ENCODE measurements at regions not wholly inside any gene's neighbourhood (a gene's known extent, or its start where the extent isn't known, plus 50 kb on each side); places are given as distances from the start of the nearest gene placed in this dataset.
"Not testable (repeated sequence)": the region's sequence is repeated elsewhere in the genome, so short reads cannot be mapped to it uniquely, and the experiment has no call there.

DNA sequence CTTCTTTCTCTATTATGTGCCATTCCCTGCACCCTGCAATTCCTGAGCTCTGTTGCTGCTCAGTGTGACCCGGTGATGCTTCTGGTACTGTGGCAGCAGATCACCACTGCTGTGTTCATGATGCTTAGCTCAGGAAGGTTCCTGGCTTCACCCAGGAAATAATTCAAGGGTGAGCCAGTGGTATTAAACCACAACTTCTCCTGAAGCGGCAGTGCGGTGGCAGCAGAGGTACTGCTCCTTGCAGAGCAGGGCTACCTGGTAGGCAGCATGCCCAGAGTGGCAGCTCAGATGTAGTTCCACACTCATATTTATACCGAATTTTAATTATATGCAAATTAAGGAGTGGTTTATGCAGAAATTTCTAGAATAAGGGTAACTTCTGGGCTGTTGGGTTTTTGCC, 213.8 kb upstream of the ZNF608 start:
- peaks cover 0 to 8% (median 2%) of the 10 kb centered on the region in 11 donors for H3K9me3 Mint-ChIP-seq
- POLR2A ChIA-PET: no interaction called here
- no peaks in the 10 kb centered on the region for H3K36me3 Mint-ChIP-seq

DNA sequence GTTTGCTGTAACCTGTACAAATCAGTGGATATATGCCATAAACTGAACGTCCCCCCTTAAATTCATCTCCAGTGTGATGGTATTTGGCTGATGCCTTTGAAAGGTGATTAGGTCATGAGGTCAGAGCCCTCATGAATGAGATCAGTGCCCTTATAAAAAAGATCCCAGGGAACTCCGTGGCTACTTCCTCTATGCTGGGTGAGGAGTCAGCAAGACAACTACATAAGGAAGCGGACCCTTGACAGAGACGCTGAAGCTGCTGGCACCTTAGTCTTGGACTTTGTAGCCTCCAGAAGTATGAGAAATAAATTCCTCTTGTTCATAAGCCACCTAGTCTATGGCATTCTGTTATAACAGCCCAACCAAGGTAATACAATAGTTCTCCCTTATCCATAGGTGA, 215.1 kb upstream of the ZNF608 start:
- ChIA-PET CTCF (no interaction called here), POLR2A (no interaction called here)
- H3K4me3 Mint-ChIP-seq: no peak overlapping the region
- H3K27me3 ChIP-seq (ENCODE audit: control insufficient read depth in 2 of 2, insufficient read depth in 2 of 2, low read length in 2 of 2): no peaks in the 10 kb centered on the region
- H3K27ac Mint-ChIP-seq: no peak overlapping the region
- H3K27me3 Mint-ChIP-seq: no peaks in the 10 kb centered on the region
- no peaks in the 10 kb centered on the region for H3K4me1 Mint-ChIP-seq
- no peaks in the 10 kb centered on the region for H3K9me3 ChIP-seq (ENCODE audit: control insufficient read depth in 2 of 3, low read length in 3 of 3)
- no peaks in the 10 kb centered on the region for H3K36me3 ChIP-seq (ENCODE audit: control insufficient read depth in 2 of 3, insufficient read depth in 3 of 3, low read length in 3 of 3)
- intact Hi-C loops (cut with micrococcal nuclease): no loop called here
- no peaks in the 10 kb centered on the region for H3K36me3 Mint-ChIP-seq
- no peak overlapping the region for H3K27ac ChIP-seq (ENCODE audit: low read depth, low read length)
- H3K4me1 ChIP-seq (ENCODE audit: control insufficient read depth in 2 of 2, insufficient read depth in 2 of 2, low read length in 2 of 2): no peaks in the 10 kb centered on the region
- no peak overlapping the region for H3K4me3 ChIP-seq (ENCODE audit: low read length)
- DNase-seq (no peak), ATAC-seq (no peak)
- H3K9me3 Mint-ChIP-seq: peaks cover 0 to 8% (median 2%) of the 10 kb centered on the region in 11 donors

More for the DNA sequence above, 213.8 kb upstream of the ZNF608 start:
- no peak overlapping the region for H3K4me3 ChIP-seq (ENCODE audit: low read length)
- H3K9me3 ChIP-seq (ENCODE audit: control insufficient read depth in 2 of 3, low read length in 3 of 3): no peaks in the 10 kb centered on the region
- CTCF ChIA-PET: no interaction called here
- no peaks in the 10 kb centered on the region for H3K4me1 ChIP-seq (ENCODE audit: control insufficient read depth in 2 of 2, insufficient read depth in 2 of 2, low read length in 2 of 2)
- ATAC-seq: no peak
- intact Hi-C loops (cut with micrococcal nuclease): no loop called here
- no peak overlapping the region for H3K27ac ChIP-seq (ENCODE audit: low read depth, low read length)
- no peaks in the 10 kb centered on the region for H3K27me3 ChIP-seq (ENCODE audit: control insufficient read depth in 2 of 2, insufficient read depth in 2 of 2, low read length in 2 of 2)
- Mint-ChIP-seq H3K4me3 (no peak overlapping the region), H3K4me1 (peaks cover 0 to 4% (median 0%) of the 10 kb centered on the region in 7 donors), H3K27me3 (no peaks in the 10 kb centered on the region), H3K27ac (no peak overlapping the region)
- H3K36me3 ChIP-seq (ENCODE audit: control insufficient read depth in 2 of 3, insufficient read depth in 3 of 3, low read length in 3 of 3): no peaks in the 10 kb centered on the region
- no peak for DNase-seq

DNA sequence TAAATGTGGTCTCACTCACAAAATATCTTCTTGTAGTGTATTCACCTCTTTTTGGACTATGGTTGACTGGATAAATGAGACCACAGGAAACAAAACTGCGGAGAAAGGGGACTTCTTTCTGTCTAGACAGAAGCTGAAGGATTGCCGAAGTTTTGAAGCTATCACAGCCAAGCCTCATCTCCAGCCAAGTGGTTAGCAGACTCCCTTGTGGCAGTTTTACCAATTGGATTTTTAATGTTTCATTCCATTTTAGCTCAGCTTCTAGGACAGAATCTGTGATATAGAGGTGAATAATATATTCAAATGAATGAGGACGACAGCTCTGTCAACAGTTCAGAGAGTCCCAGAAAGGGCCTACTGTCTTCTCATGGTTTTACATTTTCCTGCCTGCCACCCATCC, 215.7 kb upstream of the ZNF608 start:
- H3K4me3 ChIP-seq (ENCODE audit: low read length): no peak overlapping the region
- Mint-ChIP-seq H3K9me3 (peaks cover 0 to 7% (median 2%) of the 10 kb centered on the region in 11 donors), H3K27me3 (no peaks in the 10 kb centered on the region), H3K4me3 (no peak overlapping the region), H3K36me3 (no peaks in the 10 kb centered on the region), H3K4me1 (no peaks in the 10 kb centered on the region), H3K27ac (no peak overlapping the region)
- no peaks in the 10 kb centered on the region for H3K27me3 ChIP-seq (ENCODE audit: control insufficient read depth in 2 of 2, insufficient read depth in 2 of 2, low read length in 2 of 2)
- H3K36me3 ChIP-seq (ENCODE audit: control insufficient read depth in 2 of 3, insufficient read depth in 3 of 3, low read length in 3 of 3): no peaks in the 10 kb centered on the region
- POLR2A ChIA-PET: no interaction called here
- no peaks in the 10 kb centered on the region for H3K4me1 ChIP-seq (ENCODE audit: control insufficient read depth in 2 of 2, insufficient read depth in 2 of 2, low read length in 2 of 2)
- no peak overlapping the region for H3K27ac ChIP-seq (ENCODE audit: low read depth, low read length)
- CTCF ChIA-PET: no interaction called here
- H3K9me3 ChIP-seq (ENCODE audit: control insufficient read depth in 2 of 3, low read length in 3 of 3): no peaks in the 10 kb centered on the region
- no peak for DNase-seq
- no peak for ATAC-seq
- intact Hi-C loops (cut with micrococcal nuclease): no loop called here

DNA sequence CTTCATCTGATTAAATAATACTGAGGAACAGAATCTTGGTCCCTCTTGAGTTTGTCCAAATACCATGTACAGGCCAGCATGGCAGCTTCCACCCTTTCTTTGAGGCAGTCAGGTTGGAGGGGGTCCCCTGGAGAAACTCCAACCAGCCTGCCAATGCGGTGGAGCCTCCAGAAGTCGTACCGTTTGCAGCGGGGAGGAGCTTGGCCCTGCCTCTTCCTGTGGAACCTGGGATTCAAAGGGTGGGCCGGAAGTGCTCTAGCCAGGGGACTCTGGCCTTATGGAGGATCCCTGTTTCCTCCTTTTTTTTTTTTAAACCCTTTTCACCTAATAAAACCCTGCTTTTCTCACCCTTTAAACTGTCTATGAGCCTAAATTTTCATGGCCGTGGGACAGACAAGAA, 216.3 kb upstream of the ZNF608 start:
- Histone ChIP-seq H3K4me1 (ENCODE audit: control insufficient read depth in 2 of 2, insufficient read depth in 2 of 2, low read length in 2 of 2) (no peaks in the 10 kb centered on the region), H3K4me3 (ENCODE audit: low read length) (no peak overlapping the region), H3K36me3 (ENCODE audit: control insufficient read depth in 2 of 3, insufficient read depth in 3 of 3, low read length in 3 of 3) (no peaks in the 10 kb centered on the region), H3K9me3 (ENCODE audit: control insufficient read depth in 2 of 3, low read length in 3 of 3) (no peaks in the 10 kb centered on the region), H3K27me3 (ENCODE audit: control insufficient read depth in 2 of 2, insufficient read depth in 2 of 2, low read length in 2 of 2) (no peaks in the 10 kb centered on the region), H3K27ac (ENCODE audit: low read depth, low read length) (no peak overlapping the region)
- ChIA-PET CTCF (no interaction called here), POLR2A (no interaction called here)
- intact Hi-C loops (cut with micrococcal nuclease): no loop called here
- no peaks in the 10 kb centered on the region for H3K36me3 Mint-ChIP-seq
- DNase-seq: no peak
- no peak for ATAC-seq
- H3K9me3 Mint-ChIP-seq: peaks cover 0 to 7% (median 2%) of the 10 kb centered on the region in 11 donors
- H3K4me3 Mint-ChIP-seq: no peak overlapping the region
- H3K27ac Mint-ChIP-seq: no peak overlapping the region
- no peaks in the 10 kb centered on the region for H3K4me1 Mint-ChIP-seq
- H3K27me3 Mint-ChIP-seq: no peaks in the 10 kb centered on the region

DNA sequence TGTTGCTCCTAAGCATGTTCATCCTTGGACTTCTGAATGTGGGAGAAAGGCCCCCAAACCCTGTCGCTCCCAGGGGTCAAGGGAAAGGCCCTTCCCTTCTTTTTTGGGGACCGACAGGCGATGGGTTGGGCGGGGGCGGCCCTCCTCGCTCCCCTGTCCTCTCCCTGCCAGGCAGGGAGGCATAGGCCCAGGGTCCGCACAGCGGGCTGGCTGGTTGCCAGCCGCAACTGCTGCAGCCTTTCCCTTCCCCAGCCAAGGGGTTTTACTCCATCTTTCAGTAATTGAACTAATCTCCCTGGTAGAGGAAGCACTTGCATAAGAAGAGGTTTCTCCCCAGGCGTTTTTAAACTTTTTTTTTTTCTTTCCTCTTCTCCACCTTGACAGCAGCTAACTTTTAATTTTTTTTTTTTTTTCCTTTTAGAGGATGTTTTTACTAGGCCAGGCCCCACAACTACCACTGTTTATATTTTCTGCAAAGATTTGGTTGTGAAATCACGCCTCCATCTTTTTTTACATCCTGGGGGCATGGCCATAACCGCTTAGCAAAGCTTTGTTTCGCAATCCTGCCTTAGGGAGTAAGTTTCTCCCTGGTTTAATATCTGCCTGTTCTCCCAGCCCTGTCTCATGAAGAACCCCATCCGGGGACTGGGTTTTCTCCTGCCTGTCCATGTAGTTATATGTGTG, 216.9 kb upstream of the ZNF608 start:
- Mint-ChIP-seq H3K27ac (no peak overlapping the region), H3K27me3 (no peaks in the 10 kb centered on the region), H3K4me1 (no peaks in the 10 kb centered on the region), H3K9me3 (peaks cover 0 to 7% (median 2%) of the 10 kb centered on the region in 11 donors), H3K4me3 (no peak overlapping the region), H3K36me3 (no peaks in the 10 kb centered on the region)
- Histone ChIP-seq H3K4me1 (ENCODE audit: control insufficient read depth in 2 of 2, insufficient read depth in 2 of 2, low read length in 2 of 2) (no peaks in the 10 kb centered on the region), H3K36me3 (ENCODE audit: control insufficient read depth in 2 of 3, insufficient read depth in 3 of 3, low read length in 3 of 3) (no peaks in the 10 kb centered on the region), H3K27ac (ENCODE audit: low read depth, low read length) (no peak overlapping the region), H3K4me3 (ENCODE audit: low read length) (no peak overlapping the region), H3K9me3 (ENCODE audit: control insufficient read depth in 2 of 3, low read length in 3 of 3) (no peaks in the 10 kb centered on the region), H3K27me3 (ENCODE audit: control insufficient read depth in 2 of 2, insufficient read depth in 2 of 2, low read length in 2 of 2) (no peaks in the 10 kb centered on the region)
- no peak for ATAC-seq
- POLR2A ChIA-PET: no interaction called here
- intact Hi-C loops (cut with micrococcal nuclease): no loop called here
- no peak for DNase-seq
- CTCF ChIA-PET: no interaction called here

DNA sequence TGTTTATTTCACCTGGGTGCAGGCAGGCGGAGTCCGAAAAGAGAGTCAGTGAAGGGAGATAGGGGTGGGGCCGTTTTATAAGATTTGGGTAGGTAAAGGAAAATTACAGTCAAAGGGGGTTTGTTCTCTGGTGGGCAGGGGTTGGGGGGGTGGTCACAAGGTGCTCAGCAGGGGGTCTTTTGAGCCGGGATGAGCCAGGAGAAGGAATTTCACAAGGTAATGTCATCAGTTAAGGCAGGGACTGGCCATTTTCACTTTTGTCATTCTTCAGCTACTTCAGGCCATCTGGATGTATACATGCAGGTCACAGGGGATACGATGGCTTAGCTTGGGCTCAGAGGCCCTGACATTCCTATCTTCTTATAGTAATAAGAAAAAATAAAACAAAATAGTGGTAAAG, 220.3 kb upstream of the ZNF608 start:
- H3K27me3 Mint-ChIP-seq; ATAC-seq; H3K27ac Mint-ChIP-seq; intact Hi-C loops (cut with micrococcal nuclease); CTCF ChIA-PET; H3K9me3 ChIP-seq (ENCODE audit: control insufficient read depth in 2 of 3, low read length in 3 of 3); H3K4me1 Mint-ChIP-seq; H3K4me1 ChIP-seq (ENCODE audit: control insufficient read depth in 2 of 2, insufficient read depth in 2 of 2, low read length in 2 of 2); H3K36me3 ChIP-seq (ENCODE audit: control insufficient read depth in 2 of 3, insufficient read depth in 3 of 3, low read length in 3 of 3); DNase-seq; H3K9me3 Mint-ChIP-seq; H3K36me3 Mint-ChIP-seq; H3K4me3 ChIP-seq (ENCODE audit: low read length); H3K4me3 Mint-ChIP-seq; H3K27ac ChIP-seq (ENCODE audit: low read depth, low read length); H3K27me3 ChIP-seq (ENCODE audit: control insufficient read depth in 2 of 2, insufficient read depth in 2 of 2, low read length in 2 of 2); POLR2A ChIA-PET: not testable (repeated sequence)

DNA sequence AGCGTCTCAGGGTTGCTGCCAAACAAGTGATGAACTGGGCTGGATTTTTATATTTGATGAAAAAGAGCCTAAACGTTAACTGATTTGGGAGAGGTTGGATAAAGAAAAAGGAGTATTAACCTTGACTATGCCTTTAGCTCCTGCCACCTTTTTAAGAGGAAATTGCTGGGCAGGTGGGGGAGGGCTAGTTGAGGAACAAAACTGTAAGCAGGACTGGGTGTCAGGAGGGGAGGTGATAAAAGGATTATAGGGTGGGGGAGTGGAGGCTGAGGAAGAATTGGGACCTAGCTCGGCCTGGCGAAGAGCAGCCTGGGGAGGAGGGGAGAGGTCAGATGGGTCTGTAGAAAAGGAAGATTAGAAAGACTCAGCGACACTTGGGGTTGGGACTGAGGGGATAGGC, 223.9 kb upstream of the ZNF608 start:
- H3K9me3 ChIP-seq (ENCODE audit: control insufficient read depth in 2 of 3, low read length in 3 of 3); intact Hi-C loops (cut with micrococcal nuclease); H3K27me3 Mint-ChIP-seq; H3K4me3 Mint-ChIP-seq; H3K4me1 Mint-ChIP-seq; H3K9me3 Mint-ChIP-seq; H3K27me3 ChIP-seq (ENCODE audit: control insufficient read depth in 2 of 2, insufficient read depth in 2 of 2, low read length in 2 of 2); H3K27ac Mint-ChIP-seq; H3K4me3 ChIP-seq (ENCODE audit: low read length); H3K4me1 ChIP-seq (ENCODE audit: control insufficient read depth in 2 of 2, insufficient read depth in 2 of 2, low read length in 2 of 2); H3K27ac ChIP-seq (ENCODE audit: low read depth, low read length); DNase-seq; H3K36me3 ChIP-seq (ENCODE audit: control insufficient read depth in 2 of 3, insufficient read depth in 3 of 3, low read length in 3 of 3); POLR2A ChIA-PET; ATAC-seq; H3K36me3 Mint-ChIP-seq; CTCF ChIA-PET: not testable (repeated sequence)

Data from naive thymus-derived CD4-positive, alpha-beta T cell (primary cell).